HG03196 (cell line): ENCODE measurements at regions not wholly inside any gene's neighbourhood (a gene's known extent, or its start where the extent isn't known, plus 50 kb on each side); places are given as distances from the start of the nearest gene placed in this dataset.

Experiments used
- ATAC-seq: cut with Tn5 transposase; IDR thresholded peaks from one replicate; pipeline ENCODE4 v1.9.1; 2021; ENCODE audit not compliant: unreplicated experiment

- no peak for ATAC-seq
Measured at GRCh38 chr11:19524171-19524671, 188.4 kb upstream of the NAV2 start.

- no peak for ATAC-seq
Measured at GRCh38 chr11:19520681-19521080, 192.0 kb upstream of the NAV2 start.

- ATAC-seq: no peak
Measured at GRCh38 chr11:19519912-19520641, 192.6 kb upstream of the NAV2 start.

- ATAC-seq: no peak
Measured at GRCh38 chr11:19519353-19519752, 193.3 kb upstream of the NAV2 start.

DNA sequence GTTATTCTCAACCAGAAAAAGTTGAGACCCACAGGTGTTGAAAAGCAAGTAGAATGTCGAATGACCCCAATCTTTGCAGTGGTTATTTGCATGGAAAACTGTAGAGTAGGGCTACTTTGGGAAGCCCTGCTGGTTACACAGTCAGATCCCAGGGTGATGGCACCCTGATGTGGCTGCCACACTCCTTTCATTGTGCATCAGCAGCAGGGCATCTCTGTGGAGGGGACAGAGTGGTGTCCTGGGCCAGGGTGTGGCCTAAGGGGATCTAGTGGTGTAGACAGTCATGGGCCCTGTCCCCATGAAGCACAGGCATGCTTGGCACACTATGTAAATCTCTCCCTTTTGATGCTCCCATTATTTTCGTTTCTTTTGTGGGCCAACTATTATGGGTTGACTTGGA is 199.4 kb upstream of the NAV2 start:
- ATAC-seq: no peak

DNA sequence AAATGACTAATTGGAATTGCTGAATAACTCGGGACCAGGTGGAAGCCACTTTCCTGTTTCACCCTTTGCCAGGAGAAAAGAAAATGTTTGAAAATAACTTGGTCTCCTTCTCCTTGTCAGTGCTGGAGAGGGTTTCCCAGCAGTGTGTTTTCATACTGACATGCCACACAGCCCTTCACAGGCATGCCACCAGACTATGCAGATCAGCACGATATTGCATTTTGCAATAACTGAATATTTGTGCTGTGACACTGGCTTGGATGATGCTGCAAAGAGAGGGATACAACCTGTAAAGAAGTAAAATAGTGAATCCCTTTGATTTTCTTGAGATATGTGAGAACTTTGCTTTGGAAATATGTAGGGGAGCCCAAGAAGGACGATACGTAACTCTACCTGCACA is 200.0 kb upstream of the NAV2 start:
- no peak for ATAC-seq

DNA sequence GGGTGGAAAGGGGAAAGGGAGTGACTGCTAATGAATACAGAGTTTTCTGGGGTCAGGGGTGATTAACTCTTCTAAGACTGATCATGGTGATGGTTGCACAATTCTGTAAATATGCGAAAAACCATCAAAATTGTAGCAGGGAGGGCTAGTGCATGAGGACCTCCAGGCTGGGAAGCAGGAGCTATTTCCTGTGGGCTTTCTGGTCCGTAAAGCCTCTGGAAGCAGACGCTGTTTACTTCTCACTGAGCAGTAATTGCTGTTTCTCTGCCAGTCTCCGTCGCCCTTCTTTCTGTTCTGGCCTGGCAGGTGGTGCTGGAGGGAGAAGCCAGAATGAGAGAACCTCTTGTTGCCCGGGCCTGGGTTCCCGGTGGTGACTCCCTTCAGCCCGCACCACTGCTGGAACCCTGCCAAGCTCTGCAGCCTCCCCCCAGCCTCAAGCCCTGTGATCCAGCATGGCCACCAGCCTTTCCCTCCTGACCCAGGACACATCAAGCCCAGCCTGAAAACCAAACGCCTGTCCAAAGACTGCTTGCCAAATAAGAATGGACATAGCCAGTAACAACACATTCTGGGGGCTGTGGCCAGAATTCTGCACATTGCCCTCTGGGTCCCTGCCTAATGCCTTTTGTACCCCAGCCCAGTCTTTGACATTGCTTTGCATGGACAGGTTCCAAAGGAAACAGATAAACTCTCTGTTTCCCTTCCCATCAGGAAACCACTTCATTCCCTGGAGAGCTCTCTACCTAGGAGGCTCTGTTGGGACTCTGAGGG is 201.0 kb upstream of the NAV2 start:
- ATAC-seq: no peak

GRCh38 chr11:19511066-19511412 is 201.6 kb upstream of the NAV2 start:
- ATAC-seq: no peak

- no peak for ATAC-seq
Measured at GRCh38 chr11:19510468-19510867, 202.2 kb upstream of the NAV2 start.

GRCh38 chr11:19509215-19509614 is 203.4 kb upstream of the NAV2 start:
- ATAC-seq: no peak

DNA sequence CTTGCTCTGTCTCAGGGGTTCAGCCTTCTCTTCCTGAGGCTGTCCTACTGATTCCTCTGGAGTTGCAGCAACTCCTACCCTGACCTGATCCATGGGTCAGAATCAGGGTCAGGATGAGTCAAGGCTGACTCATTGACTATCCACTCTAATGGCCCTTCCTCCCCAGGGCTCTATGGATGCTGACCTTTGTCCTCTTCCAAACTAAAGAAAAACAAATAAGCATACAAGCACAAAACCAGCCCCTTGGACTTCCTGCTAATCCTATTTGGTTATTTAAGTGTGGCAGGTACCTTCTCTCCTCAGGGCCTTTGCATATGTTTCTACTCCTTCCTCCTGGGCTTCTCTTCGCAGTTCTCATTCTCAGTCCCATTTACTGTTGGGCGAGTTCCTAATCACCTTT is 204.5 kb upstream of the NAV2 start:
- no peak for ATAC-seq

- ATAC-seq: no peak
Measured at GRCh38 chr11:19506816-19507486, 205.7 kb upstream of the NAV2 start.

DNA sequence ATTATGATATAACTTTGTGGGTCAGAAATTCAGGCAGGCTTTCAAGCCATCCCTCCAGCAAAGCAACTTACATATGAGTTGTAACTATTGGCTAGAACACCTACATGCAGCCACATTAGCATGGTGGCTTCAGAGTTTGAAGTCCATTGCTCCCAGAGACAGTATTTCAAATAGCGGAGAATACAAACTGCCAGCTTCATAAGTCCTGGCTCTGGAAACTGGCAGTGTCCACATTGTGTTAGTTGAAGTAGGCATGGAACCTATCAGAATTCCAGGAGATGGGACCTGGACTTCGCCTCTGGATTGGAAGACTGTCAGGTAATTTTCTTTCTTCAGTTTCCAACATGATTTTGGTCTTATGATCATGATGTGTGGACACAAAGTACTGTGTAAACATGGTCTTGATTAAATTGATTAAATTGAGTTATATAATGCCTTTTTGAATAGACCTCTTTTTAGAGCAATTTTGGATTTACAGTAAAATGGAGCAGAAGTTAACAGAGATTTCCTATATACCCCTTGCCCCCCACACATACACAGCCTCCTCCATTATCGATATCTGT is 209.9 kb upstream of the NAV2 start:
- ATAC-seq: no peak

DNA sequence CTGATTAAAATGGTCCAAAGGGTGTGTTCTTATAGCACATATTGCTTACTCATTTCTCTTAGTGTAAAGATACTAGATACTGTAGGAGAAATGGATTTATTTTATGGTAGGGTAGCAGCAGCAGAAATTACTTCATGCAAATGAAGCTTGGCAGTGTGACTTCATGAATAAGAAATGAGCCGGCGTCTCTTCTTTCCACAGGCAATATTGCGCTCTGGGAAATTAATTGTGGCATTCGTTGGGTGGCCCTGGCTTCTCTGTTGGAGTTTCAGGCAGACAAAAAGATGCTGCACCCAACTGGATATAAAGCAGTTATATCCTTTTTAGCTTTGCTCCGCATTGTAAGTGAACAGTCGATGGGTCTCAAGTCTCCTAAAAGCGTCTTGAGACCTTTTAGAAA is 211.0 kb upstream of the NAV2 start:
- no peak for ATAC-seq

- ATAC-seq: no peak
Measured at GRCh38 chr11:19499999-19500398, 212.6 kb upstream of the NAV2 start.

- ATAC-seq: no peak
Measured at GRCh38 chr11:19499026-19499669, 213.5 kb upstream of the NAV2 start.

DNA sequence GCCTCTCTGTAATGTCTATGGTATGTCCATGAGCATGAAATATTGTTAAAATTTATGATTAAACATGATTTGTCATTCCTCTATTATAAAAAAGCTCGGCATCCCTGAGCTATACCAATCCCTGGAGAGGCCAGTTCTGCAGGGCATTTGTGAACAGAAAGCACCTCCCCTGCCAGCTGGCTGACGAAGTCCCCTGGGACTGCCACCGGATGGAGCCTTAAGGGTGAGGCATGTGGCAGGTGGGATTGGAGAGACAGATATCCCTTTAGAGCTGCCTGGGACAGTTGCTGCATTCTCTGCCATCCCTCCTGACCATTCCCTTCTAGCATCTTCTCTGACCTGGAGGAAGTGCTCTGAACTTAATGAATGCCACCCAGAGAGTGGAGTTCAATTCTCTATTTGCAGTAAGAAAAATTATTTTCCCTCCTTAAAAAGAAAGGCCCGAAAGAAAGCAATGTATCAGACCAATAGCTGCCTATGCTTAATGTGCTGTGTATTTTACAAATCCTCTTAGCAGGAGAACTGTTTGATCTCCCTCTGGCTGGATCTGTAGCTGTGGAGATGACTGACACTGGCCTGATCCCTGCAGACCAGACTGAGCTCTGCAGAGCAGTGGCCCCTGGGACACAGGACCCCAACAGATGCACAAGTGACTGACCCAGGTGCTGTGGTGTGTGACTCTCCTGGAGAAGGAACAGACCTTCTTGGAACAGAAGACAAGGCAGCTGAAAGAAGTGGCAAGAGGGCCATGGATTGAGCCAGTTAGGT is 219.0 kb upstream of the NAV2 start:
- ATAC-seq: no peak

- no peak for ATAC-seq
Measured at GRCh38 chr11:19482319-19483100, 230.1 kb upstream of the NAV2 start.

DNA sequence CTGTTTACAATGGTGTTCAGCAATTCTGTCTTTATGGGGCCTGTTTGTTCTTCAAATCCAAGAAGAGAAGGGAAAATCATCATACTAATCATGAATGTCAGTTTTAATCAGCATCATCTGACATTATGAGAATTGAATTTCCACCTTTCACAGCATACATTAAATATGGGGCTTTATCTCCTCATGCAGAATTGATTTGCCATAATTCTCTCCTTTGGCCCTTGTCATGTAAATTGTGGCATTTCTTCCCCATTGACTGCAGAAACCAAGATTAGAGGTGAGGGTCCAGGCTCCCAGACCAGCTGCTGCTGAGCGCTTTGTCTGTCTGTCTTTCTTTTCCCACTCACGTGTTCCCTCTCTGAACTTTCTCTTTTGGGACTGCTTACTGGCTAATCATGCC is 232.1 kb upstream of the NAV2 start:
- no peak for ATAC-seq

DNA sequence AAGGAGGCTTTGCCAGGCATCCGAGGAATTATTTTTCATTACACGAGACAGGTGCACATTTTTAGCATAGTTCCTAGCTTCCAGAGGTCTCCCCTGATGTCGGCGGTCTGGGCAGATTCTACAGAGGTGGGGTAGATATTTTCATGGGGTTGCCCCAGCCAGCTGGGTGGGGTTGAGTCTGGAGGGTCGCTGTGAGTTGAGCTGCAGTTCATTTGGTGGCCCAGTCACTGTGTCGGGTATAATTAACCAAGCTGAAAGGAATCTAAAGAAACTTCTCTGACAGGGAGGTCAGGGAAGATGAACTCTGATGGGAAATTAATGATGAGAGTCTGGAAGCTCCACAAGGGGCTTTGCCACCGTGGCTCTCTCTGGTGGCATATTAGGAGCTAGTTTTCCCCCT is 233.7 kb upstream of the NAV2 start:
- no peak for ATAC-seq
